Cardiac muscle cell (in vitro differentiated cells and primary cell): ENCODE measurements at regions not wholly inside any gene's neighbourhood (a gene's known extent, or its start where the extent isn't known, plus 50 kb on each side); places are given as distances from the start of the nearest gene placed in this dataset.

Experiments
- DNase-seq, 2 donors: peaks; one replicate each; pipeline versions ENCODE4 v3.0.0 to v3.0.0-alpha.2; 2010 to 2017; ENCODE audit warnings: low read depth in 1 of 2, low spot score in 1 of 2
- H3K27ac ChIP-seq: fragments of 200-600 bp; sonication (generic); 2 replicates; pipeline ENCODE4 v1.5.1; 2016
- H3K27me3 ChIP-seq: fragments of 200-600 bp; sonication (generic); 2 replicates; pipeline ENCODE4 v1.6.0; 2016; ENCODE audit warnings: control low read depth
- H3K36me3 ChIP-seq: fragments of 200-600 bp; sonication (generic); 2 replicates; pipeline ENCODE4 v1.5.1; 2016; ENCODE audit warnings: control low read depth
- H3K4me1 ChIP-seq: fragments of 200-600 bp; sonication (generic); 2 replicates; pipeline ENCODE4 v1.8.1; 2017; ENCODE audit warnings: low read depth, mild to moderate bottlenecking, mixed run types
- H3K4me3 ChIP-seq: fragments of 200-600 bp; sonication (generic); 2 replicates; pipeline ENCODE4 v1.5.1; 2016; ENCODE audit warnings: mild to moderate bottlenecking
- H3K9me3 ChIP-seq: fragments of 200-600 bp; sonication (generic); 2 replicates; pipeline ENCODE4 v1.5.1; 2017; ENCODE audit warnings: low read depth, mild to moderate bottlenecking, control low read depth
- CTCF ChIP-seq: IDR thresholded peaks from 2 replicates; pipeline ENCODE4 v1.5.1; 2012; ENCODE audit warnings: low read depth, mild to moderate bottlenecking, low read length

DNA sequence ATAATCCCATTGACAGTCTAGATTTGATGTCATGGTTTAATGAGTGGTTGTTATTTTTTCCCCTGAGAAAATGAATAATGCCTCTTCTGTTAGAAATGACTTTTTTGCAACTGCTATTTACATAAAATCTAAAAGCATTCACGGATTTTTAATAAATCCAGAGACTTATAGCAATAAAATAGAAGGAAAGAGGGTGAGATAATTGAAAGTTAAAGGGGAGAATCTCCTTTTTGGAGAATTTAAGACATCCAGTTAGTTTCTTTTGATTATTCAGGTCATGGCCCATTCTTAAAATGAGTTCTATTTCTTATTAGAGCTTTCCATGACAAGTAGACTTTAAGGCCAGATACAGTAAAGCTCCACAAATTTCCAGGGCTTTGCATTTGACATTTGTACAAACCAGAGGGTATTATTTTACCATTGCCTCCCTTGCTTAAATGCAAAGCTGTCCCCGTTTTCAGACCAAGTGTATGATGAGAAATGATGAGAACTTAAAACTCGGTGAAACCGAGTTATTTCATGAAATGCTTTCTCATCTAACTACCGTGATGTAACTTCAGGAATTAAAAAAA is 789.0 kb upstream of the SOX9 start:
- no peak for DNase-seq
- TF ChIP-seq CTCF: no peak
- Histone ChIP-seq H3K27me3 (peaks cover 91% of the 10 kb centered on the region), H3K27ac (no peak overlapping the region), H3K36me3 (no peaks in the 10 kb centered on the region), H3K9me3 (no peaks in the 10 kb centered on the region), H3K4me1 (no peaks in the 10 kb centered on the region), H3K4me3 (no peak overlapping the region)

DNA sequence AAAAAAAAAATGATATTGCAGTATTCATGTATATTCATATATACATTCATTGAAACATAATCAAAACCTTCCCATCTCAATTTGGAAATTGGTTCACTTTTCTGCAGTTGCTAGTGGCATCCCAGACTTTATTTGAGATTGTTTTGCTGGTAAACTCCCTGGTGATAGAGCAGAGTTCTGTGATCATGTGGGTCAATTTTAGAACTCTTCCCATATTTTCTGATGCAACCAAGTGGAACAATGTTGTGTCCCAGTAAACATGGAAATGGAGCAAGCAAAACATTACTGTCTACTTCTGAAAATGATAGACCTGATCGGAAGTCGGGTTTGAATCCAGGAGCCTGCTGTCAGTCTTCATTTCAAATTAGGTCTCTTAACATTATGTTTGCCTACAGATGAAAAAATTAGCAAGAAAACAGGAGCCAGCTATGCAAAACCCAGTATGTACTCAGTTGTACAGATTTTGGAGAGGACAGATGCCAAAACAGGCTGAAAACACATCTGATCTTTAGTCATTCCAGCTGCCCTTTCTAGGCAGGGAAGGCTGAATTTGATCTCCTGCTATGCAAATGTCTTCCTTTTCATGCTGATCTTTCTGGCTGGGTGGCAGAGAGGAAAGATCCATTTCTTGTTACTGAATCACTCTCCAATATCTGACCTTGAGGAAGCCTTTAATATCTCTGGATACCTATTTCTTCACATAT is 786.6 kb upstream of the SOX9 start:
- Histone ChIP-seq H3K4me3 (no peak overlapping the region), H3K27me3 (peaks cover 89% of the 10 kb centered on the region), H3K9me3 (no peaks in the 10 kb centered on the region), H3K4me1 (no peaks in the 10 kb centered on the region), H3K27ac (no peak overlapping the region), H3K36me3 (no peaks in the 10 kb centered on the region)
- no peak for DNase-seq
- no peak for TF ChIP-seq CTCF

DNA sequence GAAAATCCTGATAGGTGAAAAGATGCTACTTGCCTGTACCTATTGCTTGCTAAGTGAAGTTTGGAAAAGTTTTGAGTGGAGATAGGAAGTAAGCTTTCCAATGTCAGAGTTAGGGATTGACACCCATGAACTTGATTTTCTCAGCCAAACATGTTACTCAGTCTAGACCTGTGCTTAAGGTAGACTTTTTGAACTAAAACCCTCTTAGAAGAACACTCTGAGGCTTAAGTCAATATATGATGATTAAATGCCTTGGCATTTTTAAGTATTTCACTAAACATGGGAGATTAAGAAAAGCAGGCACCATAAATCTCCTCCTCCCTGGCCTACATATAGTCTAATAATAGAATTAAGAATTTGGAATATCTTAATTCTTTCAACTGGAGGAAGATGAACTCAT is 785.6 kb upstream of the SOX9 start:
- Histone ChIP-seq H3K36me3 (no peaks in the 10 kb centered on the region), H3K27me3 (peaks cover 98% of the 10 kb centered on the region), H3K4me3 (no peak overlapping the region), H3K4me1 (no peaks in the 10 kb centered on the region), H3K9me3 (no peaks in the 10 kb centered on the region), H3K27ac (no peak overlapping the region)
- no peak for DNase-seq
- no peak for TF ChIP-seq CTCF

DNA sequence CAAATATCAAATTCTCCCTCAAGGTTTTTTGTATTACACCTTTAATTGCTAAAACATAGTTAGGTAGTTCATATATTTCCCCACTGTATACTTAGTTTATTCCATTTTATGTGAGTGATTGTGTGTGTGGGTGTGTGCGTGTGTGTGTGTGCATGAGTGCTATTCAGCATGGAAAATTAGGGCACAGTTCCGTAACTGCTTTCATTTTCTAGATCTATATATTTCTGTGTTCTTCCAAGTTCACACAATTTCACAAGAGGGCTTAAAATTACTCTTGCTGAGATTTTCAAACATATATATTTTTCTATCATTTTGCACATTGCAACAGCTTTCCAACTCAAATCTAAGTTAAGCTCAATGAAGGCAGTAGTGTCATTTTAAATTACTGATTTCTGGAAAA is 782.9 kb upstream of the SOX9 start:
- H3K27ac ChIP-seq: no peak overlapping the region

DNA sequence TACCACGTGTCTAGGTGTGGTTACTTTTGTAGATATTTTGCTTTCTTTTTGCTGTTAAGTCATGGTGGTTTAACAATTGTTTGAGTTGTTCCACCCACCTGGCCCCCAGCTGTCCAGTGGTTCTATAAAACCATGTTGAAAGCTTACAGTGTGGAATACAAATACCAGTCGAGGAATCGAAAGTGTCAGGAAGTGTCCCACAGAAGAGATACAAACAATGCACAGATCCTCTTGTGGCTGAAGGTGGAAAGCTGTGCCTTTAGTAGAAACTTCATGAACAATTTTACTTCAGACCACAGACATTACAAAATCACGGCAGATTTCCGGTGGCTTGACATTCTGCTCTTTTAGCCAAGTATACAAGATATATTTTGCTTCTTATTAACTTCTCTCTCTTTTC is 782.4 kb upstream of the SOX9 start:
- no peak overlapping the region for H3K4me3 ChIP-seq

More for the DNA sequence above, 782.9 kb upstream of the SOX9 start:
- peak in 1 of 2 donors; percentile 33 for DNase-seq
- Histone ChIP-seq H3K27me3 (peaks cover 78% of the 10 kb centered on the region), H3K4me1 (no peaks in the 10 kb centered on the region), H3K4me3 (no peak overlapping the region), H3K36me3 (no peaks in the 10 kb centered on the region), H3K9me3 (no peaks in the 10 kb centered on the region)
- no peak for TF ChIP-seq CTCF

More for the DNA sequence above, 782.4 kb upstream of the SOX9 start:
- no peaks in the 10 kb centered on the region for H3K4me1 ChIP-seq
- H3K27me3 ChIP-seq: peaks cover 78% of the 10 kb centered on the region
- TF ChIP-seq CTCF: no peak
- peak in 1 of 2 donors; percentile 68 for DNase-seq
- H3K27ac ChIP-seq: no peak overlapping the region
- H3K36me3 ChIP-seq: no peaks in the 10 kb centered on the region
- no peaks in the 10 kb centered on the region for H3K9me3 ChIP-seq
